ENCODE measurements at regions not wholly inside any gene's neighbourhood (a gene's known extent, or its start where the extent isn't known, plus 50 kb on each side); places are given as distances from the start of the nearest gene placed in this dataset.
"Not testable (repeated sequence)": the region's sequence is repeated elsewhere in the genome, so short reads cannot be mapped to it uniquely, and the experiment has no call there.

DNA sequence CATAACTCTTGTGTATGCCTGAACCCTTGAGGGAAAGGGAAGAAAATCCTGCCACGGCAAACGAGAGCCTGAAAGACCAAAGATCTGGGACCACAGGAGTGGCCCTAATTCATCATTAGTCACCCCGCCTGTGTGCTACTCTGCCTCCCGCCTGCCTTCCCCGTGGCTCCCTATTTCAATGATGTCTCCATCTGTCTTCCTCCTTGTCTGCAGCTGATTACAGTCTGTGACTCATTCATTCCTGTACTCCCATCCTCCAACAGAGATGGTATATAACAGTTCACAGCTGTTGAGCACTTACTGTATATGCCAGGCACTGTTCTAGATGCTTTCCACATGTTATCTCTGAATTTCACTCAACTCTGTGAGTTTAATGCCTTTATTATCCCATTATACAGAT, 96.6 kb downstream of the SEC16B start:
- TF ChIP-seq, protein P1, sequence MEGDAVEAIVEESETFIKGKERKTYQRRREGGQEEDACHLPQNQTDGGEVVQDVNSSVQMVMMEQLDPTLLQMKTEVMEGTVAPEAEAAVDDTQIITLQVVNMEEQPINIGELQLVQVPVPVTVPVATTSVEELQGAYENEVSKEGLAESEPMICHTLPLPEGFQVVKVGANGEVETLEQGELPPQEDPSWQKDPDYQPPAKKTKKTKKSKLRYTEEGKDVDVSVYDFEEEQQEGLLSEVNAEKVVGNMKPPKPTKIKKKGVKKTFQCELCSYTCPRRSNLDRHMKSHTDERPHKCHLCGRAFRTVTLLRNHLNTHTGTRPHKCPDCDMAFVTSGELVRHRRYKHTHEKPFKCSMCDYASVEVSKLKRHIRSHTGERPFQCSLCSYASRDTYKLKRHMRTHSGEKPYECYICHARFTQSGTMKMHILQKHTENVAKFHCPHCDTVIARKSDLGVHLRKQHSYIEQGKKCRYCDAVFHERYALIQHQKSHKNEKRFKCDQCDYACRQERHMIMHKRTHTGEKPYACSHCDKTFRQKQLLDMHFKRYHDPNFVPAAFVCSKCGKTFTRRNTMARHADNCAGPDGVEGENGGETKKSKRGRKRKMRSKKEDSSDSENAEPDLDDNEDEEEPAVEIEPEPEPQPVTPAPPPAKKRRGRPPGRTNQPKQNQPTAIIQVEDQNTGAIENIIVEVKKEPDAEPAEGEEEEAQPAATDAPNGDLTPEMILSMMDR (IDR thresholded peaks at IDR 0.05; ENCODE audit: extremely low read depth, insufficient read depth, missing control alignments) = no peak
- no peak for DNase-seq (ENCODE audit: low spot score)
- in situ Hi-C loops (cut with MboI; ENCODE audit: low pct_unique_long_range_greater_than_20kb, low sequenced_read_pairs, unreplicated experiment) = no loop called here

DNA sequence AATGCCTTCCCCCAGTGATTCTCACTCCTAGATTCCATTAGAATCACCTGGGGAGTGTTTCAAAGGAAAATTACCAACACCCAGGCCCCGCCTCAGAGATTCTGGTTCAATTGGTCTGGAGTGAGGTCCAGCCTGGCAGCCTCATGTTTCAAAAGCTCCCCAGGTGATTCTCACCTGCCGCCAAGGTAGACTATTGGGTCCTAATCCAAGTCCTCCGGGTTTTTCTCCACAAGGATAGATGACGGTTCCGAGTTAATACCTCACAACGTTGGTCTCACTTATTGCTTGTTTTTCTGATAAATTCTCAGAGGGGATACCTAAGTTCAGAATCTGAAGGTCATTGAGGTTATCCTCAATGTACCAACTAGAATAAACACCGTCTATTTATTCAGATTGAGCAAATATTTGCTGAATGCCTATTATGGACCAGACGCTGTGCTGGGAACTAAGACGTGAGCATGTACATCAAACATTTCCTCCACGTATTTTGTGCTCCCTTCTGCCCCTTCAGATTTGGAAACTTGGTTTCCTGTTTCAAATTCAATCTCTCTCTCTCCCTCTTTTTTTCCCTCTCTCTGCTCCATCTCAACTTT, 97.5 kb downstream of the SEC16B start:
- DNase-seq (ENCODE audit: low spot score) = no peak
- in situ Hi-C loops (cut with MboI; ENCODE audit: low pct_unique_long_range_greater_than_20kb, low sequenced_read_pairs, unreplicated experiment) = no loop called here
- TF ChIP-seq, protein P1 (IDR thresholded peaks at IDR 0.05; ENCODE audit: extremely low read depth, insufficient read depth, missing control alignments) = no peak

DNA sequence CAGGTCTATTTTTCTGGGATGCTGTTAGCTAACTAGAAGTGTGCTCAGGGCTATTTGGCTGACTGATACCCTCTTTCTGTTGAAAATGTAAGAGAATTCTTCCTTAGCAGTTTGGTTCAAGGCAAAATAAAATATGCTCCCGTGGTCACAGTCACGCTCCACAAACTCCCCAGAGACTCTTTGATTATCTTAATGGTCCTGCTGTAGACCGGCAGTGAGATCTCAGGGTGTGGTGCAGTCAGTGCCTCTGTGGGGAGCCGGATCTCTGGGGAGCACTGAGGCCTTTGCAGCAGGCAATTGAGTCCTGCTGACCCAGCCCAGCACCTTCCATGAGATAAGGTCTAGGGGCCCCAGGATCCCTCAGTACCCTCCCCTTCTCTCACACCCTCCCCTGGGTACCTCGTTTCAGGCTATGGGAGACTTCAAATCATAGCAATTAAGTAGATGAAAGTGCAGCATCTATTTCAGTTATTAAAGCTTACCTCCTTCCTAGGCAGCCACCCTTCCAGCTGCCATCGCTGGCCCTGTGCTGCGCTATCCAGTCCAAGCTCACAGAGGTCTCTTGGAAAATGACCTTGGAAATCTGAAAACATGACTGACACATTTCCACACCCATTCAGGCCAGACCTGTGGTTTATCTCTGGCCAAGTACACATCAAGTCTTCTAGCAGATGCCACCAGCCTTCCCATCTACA, 98.1 kb downstream of the SEC16B start:
- in situ Hi-C loops (cut with MboI; ENCODE audit: low pct_unique_long_range_greater_than_20kb, low sequenced_read_pairs, unreplicated experiment) = no loop called here
- no peak for DNase-seq (ENCODE audit: low spot score)

DNA sequence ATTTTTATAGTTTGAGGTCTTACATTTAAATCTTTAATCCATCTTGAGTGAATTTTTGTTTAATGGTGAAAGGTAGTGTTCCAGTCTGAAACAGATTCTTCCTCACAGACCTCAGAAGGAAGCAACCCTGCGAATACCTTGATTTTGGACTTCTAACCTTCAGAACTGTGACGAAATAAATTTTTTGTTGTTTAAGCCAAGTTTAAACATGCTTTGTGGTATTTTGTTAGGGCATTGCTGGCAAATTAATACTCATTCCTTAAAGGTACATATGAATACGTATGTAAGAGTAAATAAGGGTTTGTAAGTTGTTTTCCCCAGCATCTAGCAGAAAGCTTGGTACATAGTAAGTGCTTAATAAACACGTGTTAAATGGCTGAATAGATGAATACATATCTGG, 100.3 kb downstream of the SEC16B start:
- TF ChIP-seq, protein P1 (IDR thresholded peaks at IDR 0.05; ENCODE audit: extremely low read depth, insufficient read depth, missing control alignments) = no peak
- DNase-seq (ENCODE audit: low spot score) = no peak
- in situ Hi-C loops (cut with MboI; ENCODE audit: low pct_unique_long_range_greater_than_20kb, low sequenced_read_pairs, unreplicated experiment) = no loop called here

More for the DNA sequence above, 98.1 kb downstream of the SEC16B start:
- TF ChIP-seq, protein P1 (IDR thresholded peaks at IDR 0.05; ENCODE audit: extremely low read depth, insufficient read depth, missing control alignments) = no peak

DNA sequence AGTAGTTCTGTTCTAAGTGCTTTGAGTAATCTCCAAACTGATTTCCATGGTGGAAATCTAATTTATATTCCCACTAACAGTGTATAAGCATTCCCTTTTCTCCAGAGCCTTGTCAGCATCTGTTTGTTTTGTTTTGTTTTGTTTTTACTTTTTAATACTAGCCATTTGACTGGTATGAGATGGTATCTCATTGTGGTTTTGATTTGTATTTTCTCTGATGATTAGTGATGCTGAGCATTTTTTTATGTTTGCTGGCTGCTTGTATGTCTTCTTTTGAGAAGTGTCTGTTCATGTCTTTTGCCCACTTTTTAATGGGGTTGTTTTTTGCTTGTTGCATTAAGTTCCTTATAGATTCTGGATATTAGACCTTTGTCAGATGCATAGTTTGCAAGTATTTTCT, 100.8 kb downstream of the SEC16B start:
- DNase-seq (ENCODE audit: low spot score); in situ Hi-C loops (cut with MboI; ENCODE audit: low pct_unique_long_range_greater_than_20kb, low sequenced_read_pairs, unreplicated experiment): not testable (repeated sequence)

DNA sequence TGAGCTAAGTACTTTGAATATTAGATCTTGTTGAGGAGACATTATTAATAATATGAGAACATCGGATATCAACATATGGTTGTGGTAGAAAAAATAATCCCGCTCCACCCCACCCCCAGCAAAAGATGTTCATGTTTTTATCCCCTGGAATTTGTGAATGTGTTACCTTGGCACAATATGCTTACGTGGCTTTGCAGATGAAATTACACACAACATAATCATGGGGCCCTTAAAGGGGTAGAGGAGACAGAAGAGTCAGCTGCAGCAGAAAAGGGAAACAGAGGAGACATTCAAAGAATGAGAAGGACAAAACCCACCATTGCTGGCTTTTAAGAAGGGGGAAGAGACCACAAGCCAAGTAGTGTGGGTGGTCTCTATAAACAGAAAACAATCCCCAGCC, 104.1 kb downstream of the SEC16B start:
- in situ Hi-C loops (cut with MboI; ENCODE audit: low pct_unique_long_range_greater_than_20kb, low sequenced_read_pairs, unreplicated experiment) = no loop called here
- TF ChIP-seq, protein P1 (IDR thresholded peaks at IDR 0.05; ENCODE audit: extremely low read depth, insufficient read depth, missing control alignments) = no peak
- no peak for DNase-seq (ENCODE audit: low spot score)

DNA sequence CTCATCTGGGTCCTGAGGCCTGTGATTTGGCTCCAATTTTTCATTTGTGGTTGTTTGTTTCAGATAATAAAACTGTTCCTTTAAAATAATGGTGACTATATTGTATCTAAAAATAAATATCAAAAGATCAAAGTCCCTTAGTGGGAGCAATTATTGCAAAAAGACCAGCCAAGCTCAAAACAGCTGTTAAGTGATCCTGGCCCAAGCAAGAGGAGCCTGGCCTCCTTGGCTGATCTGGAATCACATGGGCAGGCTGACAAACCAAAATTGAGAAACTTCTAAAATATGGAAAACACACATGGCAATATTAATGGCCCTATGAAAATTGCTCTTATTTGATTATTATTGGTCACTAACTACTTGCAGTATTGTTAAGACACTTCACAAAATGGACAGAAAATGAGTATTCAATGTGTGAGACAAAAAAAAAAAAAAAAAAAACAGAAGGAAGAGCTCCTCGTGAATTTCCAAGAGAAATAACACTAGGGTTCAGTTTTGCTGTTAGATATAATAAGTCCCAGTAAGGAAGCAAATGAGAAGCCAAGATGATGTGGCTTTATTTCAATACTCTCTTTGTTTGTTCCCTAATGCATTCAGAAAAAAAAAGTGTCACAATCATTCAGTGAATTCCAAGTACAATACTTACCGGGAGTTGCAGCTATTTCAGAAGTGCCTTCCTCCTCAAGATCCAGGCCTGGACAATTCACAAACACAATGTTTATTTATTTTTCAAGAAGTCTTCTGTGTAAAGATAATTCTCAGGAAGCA, 105.1 kb downstream of the SEC16B start:
- no peak for DNase-seq (ENCODE audit: low spot score)
- TF ChIP-seq, protein P1 (IDR thresholded peaks at IDR 0.05; ENCODE audit: extremely low read depth, insufficient read depth, missing control alignments) = no peak
- in situ Hi-C loops (cut with MboI; ENCODE audit: low pct_unique_long_range_greater_than_20kb, low sequenced_read_pairs, unreplicated experiment) = no loop called here

Measured in GM13977 (cell line).